Testis (tissue), 2 donors: ENCODE measurements at regions not wholly inside any gene's neighbourhood (a gene's known extent, or its start where the extent isn't known, plus 50 kb on each side); places are given as distances from the start of the nearest gene placed in this dataset.

Source experiments
- DNase-seq: peaks from one replicate; pipeline ENCODE4 v3.0.0-alpha.2; 2019
- H3K27ac ChIP-seq, 2 donors: fragments of 200-600 bp; sonication (generic); one replicate each; pipeline ENCODE4 v1.5.1; 2019
- H3K27me3 ChIP-seq: fragments of 200-600 bp; sonication (generic); one replicate; pipeline ENCODE4 v1.5.1; 2019
- H3K36me3 ChIP-seq: fragments of 200-600 bp; sonication (generic); one replicate; pipeline ENCODE4 v1.5.1; 2017; ENCODE audit warnings: low read depth; ENCODE audit errors: missing control alignments
- H3K4me1 ChIP-seq: fragments of 200-600 bp; sonication (generic); one replicate; pipeline ENCODE4 v1.5.1; 2019
- H3K4me3 ChIP-seq, 2 donors: fragments of 200-600 bp; sonication (generic); one replicate each; pipeline ENCODE4 v1.5.1; 2017 to 2019
- H3K9me3 ChIP-seq: fragments of 200-600 bp; sonication (generic); one replicate; pipeline ENCODE4 v1.5.1; 2017
- CTCF ChIP-seq, 3 experiments: fragments of 450-650 bp in 2 of 3; fragments of 200-600 bp in 1 of 3; sonication (generic) in 1 of 3; IDR thresholded peaks; one replicate each; pipeline ENCODE4 v1.5.1; 2016 to 2019; ENCODE audit warnings: antibody characterized with exemption in 3 of 3, mild to moderate bottlenecking in 2 of 3, moderate library complexity in 1 of 3
- POLR2A ChIP-seq: fragments of 450-650 bp; IDR thresholded peaks from one replicate; pipeline ENCODE4 v1.6.1; 2017; ENCODE audit warnings: antibody characterized with exemption, mild to moderate bottlenecking, moderate library complexity
- WGBS, 2 donors: methylation state at CpG; one replicate each; pipeline ENCODE4 v1.1.5; 2018; 5-methylcytosine and 5-hydroxymethylcytosine counted together
- intact Hi-C: fragments of 100-400 bp; cut with DNase I; formaldehyde crosslinking; loops from one replicate; pipeline ENCODE4 v1.15.1; 2023; ENCODE audit warnings: low total_unique reads

DNA sequence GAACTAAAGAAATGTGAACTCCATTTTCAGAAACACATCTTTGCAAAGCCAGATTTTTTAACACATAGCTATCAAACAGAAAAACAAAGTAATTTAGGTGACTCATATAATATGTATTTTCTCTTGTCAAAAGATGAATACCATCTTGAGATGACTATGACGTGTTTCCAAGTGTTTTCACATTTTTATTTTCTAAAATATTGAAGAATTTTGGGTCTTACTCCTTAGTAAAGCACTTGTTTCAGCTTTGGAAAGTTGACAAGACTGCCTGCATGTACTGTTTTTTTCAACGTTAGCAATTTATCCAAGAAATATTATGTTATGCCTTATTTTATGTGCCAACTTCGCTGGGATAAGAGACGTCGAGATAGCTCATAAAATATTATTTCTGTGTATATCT lies 733.9 kb upstream of the EPHA5 start:
- H3K27ac ChIP-seq, result no peak overlapping the region
- no peaks in the 10 kb centered on the region for H3K4me1 ChIP-seq
- no peaks in the 10 kb centered on the region for H3K36me3 ChIP-seq
- DNase-seq, result no peak
- H3K27me3 ChIP-seq, result no peaks in the 10 kb centered on the region
- no peaks in the 10 kb centered on the region for H3K9me3 ChIP-seq
- H3K4me3 ChIP-seq, result no peak overlapping the region
- TF ChIP-seq CTCF (IDR thresholded peaks at IDR 0.05), result no peak
- no peak for TF ChIP-seq POLR2A
- intact Hi-C loops, result no loop called here
- WGBS, 2 donors, result 81% methylated on average over 5 of the region's 5 CpGs

DNA sequence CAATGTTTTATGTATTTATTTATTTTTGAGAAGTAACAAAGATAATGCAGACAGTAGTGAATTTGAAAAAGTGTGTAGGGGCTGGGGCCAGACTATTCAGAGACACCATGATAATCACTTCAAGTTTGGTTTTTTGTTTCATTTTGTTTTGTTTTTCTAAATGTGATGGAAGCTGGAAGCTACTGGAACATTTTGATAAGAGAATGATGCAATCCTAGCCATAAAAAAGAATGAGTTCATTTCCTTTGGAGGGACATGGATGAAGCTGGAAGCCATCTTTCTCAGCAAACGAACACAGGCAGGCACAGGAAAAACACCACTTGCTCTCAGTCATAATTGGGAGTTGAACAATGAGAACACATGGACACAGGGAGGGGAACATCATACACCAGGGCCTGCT lies 706.6 kb upstream of the EPHA5 start:
- no peak for TF ChIP-seq CTCF (IDR thresholded peaks at IDR 0.05)
- no peak for TF ChIP-seq POLR2A

GRCh38 chr4:66376396-66376795 lies 706.1 kb upstream of the EPHA5 start:
- no peaks in the 10 kb centered on the region for H3K4me1 ChIP-seq
- TF ChIP-seq POLR2A, result no peak
- no peak for TF ChIP-seq CTCF (IDR thresholded peaks at IDR 0.05)
- intact Hi-C loops, result no loop called here
- H3K36me3 ChIP-seq, result no peaks in the 10 kb centered on the region
- no peaks in the 10 kb centered on the region for H3K27me3 ChIP-seq
- DNase-seq, result no peak
- no peak overlapping the region for H3K4me3 ChIP-seq
- no peaks in the 10 kb centered on the region for H3K9me3 ChIP-seq
- no peak overlapping the region for H3K27ac ChIP-seq

More for the DNA sequence above, 706.6 kb upstream of the EPHA5 start:
- Histone ChIP-seq H3K4me3 (no peak overlapping the region), H3K36me3 (no peaks in the 10 kb centered on the region), H3K9me3 (no peaks in the 10 kb centered on the region), H3K27ac (no peak overlapping the region), H3K4me1 (no peaks in the 10 kb centered on the region), H3K27me3 (no peaks in the 10 kb centered on the region)
- no peak for DNase-seq
- 29 to 46% methylated on average over 1 of the region's 1 CpG for WGBS, 2 donors
- intact Hi-C loops, result no loop called here

DNA sequence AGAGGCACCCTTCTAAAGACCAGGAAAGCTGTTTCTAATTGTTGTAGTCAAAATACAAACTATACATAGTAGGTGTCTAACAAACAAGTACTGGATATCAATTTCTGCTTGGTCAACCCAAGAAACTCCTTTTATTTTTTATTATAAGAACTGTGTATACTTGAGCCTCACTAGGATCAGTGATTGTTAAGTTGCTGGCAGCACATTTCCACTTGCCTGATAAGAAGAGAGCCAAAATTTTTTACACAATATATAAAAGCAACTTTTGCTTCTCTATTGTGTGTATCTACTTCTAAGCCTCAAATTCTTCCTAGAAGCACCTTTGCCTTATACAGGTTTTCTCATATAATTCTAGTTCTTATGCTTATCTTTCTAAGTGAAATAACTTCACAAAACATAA lies 703.0 kb upstream of the EPHA5 start:
- no peaks in the 10 kb centered on the region for H3K36me3 ChIP-seq
- no peaks in the 10 kb centered on the region for H3K4me1 ChIP-seq
- no peak overlapping the region for H3K4me3 ChIP-seq
- intact Hi-C loops, result no loop called here
- H3K27me3 ChIP-seq, result no peaks in the 10 kb centered on the region
- no peak overlapping the region for H3K27ac ChIP-seq
- TF ChIP-seq POLR2A (no peak), CTCF (IDR thresholded peaks at IDR 0.05) (no peak)
- H3K9me3 ChIP-seq, result no peaks in the 10 kb centered on the region
- DNase-seq, result no peak

DNA sequence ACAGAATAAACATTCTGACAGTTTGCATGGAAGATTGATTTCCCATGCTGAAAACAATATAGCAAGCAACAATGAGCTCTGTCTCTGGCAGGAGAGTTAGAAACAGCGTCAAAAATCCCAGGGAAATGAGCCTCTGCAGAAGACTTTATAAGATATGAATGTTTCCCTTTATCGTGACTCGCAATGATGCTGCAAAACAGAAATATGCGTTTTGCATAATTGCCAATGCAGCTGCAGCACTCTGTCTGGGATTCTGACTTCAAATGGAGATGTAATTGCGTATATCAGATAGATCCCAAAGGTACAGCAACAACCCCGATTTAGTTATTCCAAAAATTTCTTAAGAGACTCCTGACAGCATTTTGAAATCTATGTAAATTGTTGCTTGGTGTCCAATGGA lies 702.4 kb upstream of the EPHA5 start:
- Histone ChIP-seq H3K27ac (no peak overlapping the region), H3K4me3 (no peak overlapping the region), H3K9me3 (no peaks in the 10 kb centered on the region), H3K27me3 (no peaks in the 10 kb centered on the region), H3K36me3 (no peaks in the 10 kb centered on the region), H3K4me1 (no peaks in the 10 kb centered on the region)
- TF ChIP-seq POLR2A, result no peak
- TF ChIP-seq CTCF (IDR thresholded peaks at IDR 0.05), result no peak
- intact Hi-C loops, result no loop called here
- no peak for DNase-seq
- WGBS, 2 donors, result 48 to 62% methylated on average over 6 of the region's 6 CpGs
